Spleen (tissue), 7 donors: ENCODE measurements at regions not wholly inside any gene's neighbourhood (a gene's known extent, or its start where the extent isn't known, plus 50 kb on each side); places are given as distances from the start of the nearest gene placed in this dataset.

Experiments used
- CTCF ChIP-seq, 11 experiments: fragments of 200-600 bp in 7 of 11; fragments of 450-650 bp in 4 of 11; sonication (generic) in 4 of 11; IDR thresholded peaks in 8 of 11; conservative IDR thresholded peaks in 3 of 11; 1 replicate in 7 of 11; 2 replicates in 4 of 11; pipeline versions ENCODE4 v1.4.0 to v1.8.0; 2016 to 2021; ENCODE audit warnings: antibody characterized with exemption in 11 of 11, inconsistent platforms in 4 of 11, mild to moderate bottlenecking in 1 of 11
- POLR2AphosphoS5 ChIP-seq, 3 donors: sonication (generic); formaldehyde crosslinking; IDR thresholded peaks; one replicate each; pipeline ENCODE4 v1.5.1; 2017; ENCODE audit warnings: antibody characterized with exemption in 3 of 3
- donor health status: DM: no; HTN: no; CAD: no; lungs with moderate emphysema.
- donor health status: DM: no; HTN: no; CAD: no.
- donor health status: DM: no; HTN: no; CAD: no.

GRCh38 chr4:29717287-29718057 is 1002.7 kb upstream of the PCDH7 start:
- TF ChIP-seq CTCF (IDR thresholded peaks at IDR 0.05 in 8 of 11, conservative IDR thresholded peaks at IDR 0.05 in 3 of 11) (no peak), POLR2AphosphoS5 (IDR thresholded peaks at IDR 0.05) (no peak)
